Liver (tissue), 8 donors: ENCODE measurements at regions not wholly inside any gene's neighbourhood (a gene's known extent, or its start where the extent isn't known, plus 50 kb on each side); places are given as distances from the start of the nearest gene placed in this dataset.

Experiments used
- DNase-seq: peaks from one replicate; pipeline ENCODE4 v3.0.0-alpha.2; 2017; ENCODE audit warnings: low spot score
- H3K27ac ChIP-seq, 2 donors: one replicate each; pipeline ENCODE4 v1.7.0; 2013; ENCODE audit warnings: inconsistent platforms in 2 of 2, low read length in 2 of 2, control low read depth in 1 of 2, low read depth in 1 of 2, mild to moderate bottlenecking in 1 of 2
- H3K27me3 ChIP-seq, 4 donors: one replicate each; pipeline versions ENCODE4 v1.6.1 to v1.7.0; 2013; ENCODE audit warnings: low read length in 3 of 4, inconsistent platforms in 1 of 4, mild to moderate bottlenecking in 1 of 4, moderate library complexity in 1 of 4; ENCODE audit not compliant: control insufficient read depth in 4 of 4, insufficient read depth in 4 of 4
- H3K36me3 ChIP-seq, 4 donors: one replicate each; pipeline versions ENCODE4 v1.6.1 to v1.7.0; 2013; ENCODE audit warnings: low read length in 3 of 4, mild to moderate bottlenecking in 3 of 4, low read depth in 1 of 4, moderate library complexity in 1 of 4; ENCODE audit not compliant: control insufficient read depth in 4 of 4, insufficient read depth in 3 of 4
- H3K4me1 ChIP-seq, 4 donors: one replicate each; pipeline versions ENCODE4 v1.6.1 to v1.7.0; 2013; ENCODE audit warnings: low read length in 3 of 4, mild to moderate bottlenecking in 3 of 4, moderate library complexity in 1 of 4; ENCODE audit not compliant: control insufficient read depth in 4 of 4, insufficient read depth in 4 of 4
- H3K4me3 ChIP-seq, 3 donors: one replicate each; pipeline versions ENCODE4 v1.6.1 to v1.7.0; 2013; ENCODE audit warnings: low read length in 3 of 3, control low read depth in 1 of 3, low read depth in 1 of 3, mild to moderate bottlenecking in 1 of 3
- H3K9ac ChIP-seq, 2 donors: one replicate each; pipeline ENCODE4 v1.7.0; 2013; ENCODE audit warnings: low read length in 2 of 2, mild to moderate bottlenecking in 2 of 2, moderate library complexity in 2 of 2, control low read depth in 1 of 2, low read depth in 1 of 2
- H3K9me3 ChIP-seq, 4 donors: one replicate each; pipeline versions ENCODE4 v1.6.1 to v1.7.0; 2013; ENCODE audit warnings: low read length in 3 of 4; ENCODE audit not compliant: control insufficient read depth in 4 of 4
- CTCF ChIP-seq: fragments of 150-350 bp; IDR thresholded peaks from 2 replicates; pipeline ENCODE4 v1.5.1; 2017; ENCODE audit warnings: improper control_type of control experiment, low read depth, low read length; ENCODE audit not compliant: missing input control
- FOXA1 ChIP-seq: IDR thresholded peaks from 2 replicates; pipeline ENCODE4 v1.6.1; 2016; ENCODE audit warnings: antibody characterized with exemption
- FOXA2 ChIP-seq: IDR thresholded peaks from 2 replicates; pipeline ENCODE4 v1.6.1; 2016; ENCODE audit warnings: antibody characterized with exemption
- GABPA ChIP-seq, 2 donors: IDR thresholded peaks in 1 of 2; conservative IDR thresholded peaks in 1 of 2; 2 replicates each; pipeline ENCODE4 v1.6.1; 2016; ENCODE audit warnings: antibody characterized with exemption in 2 of 2, mild to moderate bottlenecking in 1 of 2, moderate library complexity in 1 of 2
- HNF4G ChIP-seq: IDR thresholded peaks from 2 replicates; pipeline ENCODE4 v1.6.1; 2016; ENCODE audit warnings: antibody characterized with exemption
- JUND ChIP-seq, 2 donors: IDR thresholded peaks; 2 replicates each; pipeline ENCODE4 v1.6.1; 2016; ENCODE audit warnings: antibody characterized with exemption in 2 of 2
- NR2F2 ChIP-seq: IDR thresholded peaks from 2 replicates; pipeline ENCODE4 v1.6.1; 2016; ENCODE audit warnings: antibody characterized with exemption
- REST ChIP-seq: IDR thresholded peaks from 2 replicates; pipeline ENCODE4 v1.6.1; 2016; ENCODE audit warnings: antibody characterized with exemption, mild to moderate bottlenecking
- RXRA ChIP-seq, 2 donors: IDR thresholded peaks; 2 replicates each; pipeline ENCODE4 v1.6.1; 2017 to 2018; ENCODE audit warnings: antibody characterized with exemption in 2 of 2, mild to moderate bottlenecking in 1 of 2
- SP1 ChIP-seq: IDR thresholded peaks from 2 replicates; pipeline ENCODE4 v1.6.1; 2018; ENCODE audit warnings: antibody characterized with exemption, mild to moderate bottlenecking
- YY1 ChIP-seq: IDR thresholded peaks from 2 replicates; pipeline ENCODE4 v1.6.1; 2016; ENCODE audit warnings: antibody characterized with exemption, mild to moderate bottlenecking
- WGBS: extraction: QIAGEN DNeasy Blood & Tissue Kit; methylation state at CpG from one replicate; pipeline ENCODE4 v1.1.7; 2013; 5-methylcytosine and 5-hydroxymethylcytosine counted together
- TF ChIP-seq, protein P1 (sequence below): IDR thresholded peaks from 2 replicates; pipeline ENCODE4 v1.6.1; 2016; ENCODE audit warnings: antibody characterized with exemption
- donor health status: healthy.
- donor health status: healthy.
- donor health status: healthy.
- donor health status: healthy.
- donor health status: healthy.

DNA sequence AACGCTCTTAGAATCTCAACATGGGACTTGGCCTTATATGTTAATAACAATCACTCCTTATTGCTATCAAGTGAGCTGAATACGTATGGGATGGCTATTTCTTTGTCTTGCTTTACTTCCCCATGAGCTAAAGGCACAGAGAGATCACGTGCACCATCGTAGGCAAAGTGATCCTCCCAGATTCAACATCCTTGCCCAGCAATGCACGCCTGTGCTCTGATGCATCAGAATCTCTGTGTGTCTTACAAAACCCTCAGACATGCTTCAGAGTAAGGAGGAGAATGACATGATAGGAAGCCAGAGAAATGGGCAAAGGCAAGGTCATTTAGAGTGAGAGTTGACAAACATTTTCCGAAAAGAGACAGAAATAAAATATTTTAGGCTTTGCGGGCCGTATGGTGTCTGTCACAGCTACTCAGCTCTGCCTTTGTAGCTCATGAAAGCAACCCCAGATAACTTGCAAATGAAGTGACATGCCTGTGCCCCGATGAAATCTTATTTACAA lies 277.6 kb upstream of the CDH4 start:
- Histone ChIP-seq H3K27ac (no peak overlapping the region), H3K9me3 (peaks cover 0 to 7% (median under 1%) of the 10 kb centered on the region in 4 donors), H3K9ac (no peak overlapping the region), H3K36me3 (no peaks in the 10 kb centered on the region), H3K4me1 (no peaks in the 10 kb centered on the region), H3K27me3 (peaks cover 0 to 6% (median 2%) of the 10 kb centered on the region in 4 donors), H3K4me3 (no peak overlapping the region)
- no peak for DNase-seq
- TF ChIP-seq FOXA2 = no peak
- TF ChIP-seq, protein P1, sequence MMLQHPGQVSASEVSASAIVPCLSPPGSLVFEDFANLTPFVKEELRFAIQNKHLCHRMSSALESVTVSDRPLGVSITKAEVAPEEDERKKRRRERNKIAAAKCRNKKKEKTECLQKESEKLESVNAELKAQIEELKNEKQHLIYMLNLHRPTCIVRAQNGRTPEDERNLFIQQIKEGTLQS = no peak
- TF ChIP-seq RXRA (IDR thresholded peaks at IDR 0.05) = no peak
- no peak for TF ChIP-seq REST
- TF ChIP-seq JUND (IDR thresholded peaks at IDR 0.05) = no peak
- no peak for TF ChIP-seq GABPA (IDR thresholded peaks at IDR 0.05 in 1 of 2, conservative IDR thresholded peaks at IDR 0.05 in 1 of 2)
- 69% methylated on average over 9 of the region's 9 CpGs for WGBS

DNA sequence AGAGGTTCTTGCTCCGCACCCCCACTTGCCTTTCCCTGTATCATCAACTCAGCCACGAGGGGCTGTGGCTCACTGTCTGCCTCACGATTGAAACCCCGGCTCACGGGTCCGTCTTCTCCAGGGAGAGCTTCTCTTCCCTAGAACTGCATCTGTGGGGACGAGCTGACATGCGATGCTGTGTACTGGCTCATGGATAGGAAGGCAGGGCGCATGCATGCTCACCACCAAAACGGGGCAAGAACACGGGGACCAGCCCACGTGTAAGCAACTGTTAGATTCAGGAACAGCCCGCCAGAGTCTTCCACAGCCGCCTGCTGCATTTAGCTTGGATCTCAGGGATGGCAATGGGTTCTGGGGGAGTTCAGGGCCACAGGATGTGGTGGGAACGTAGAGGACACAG lies 275.9 kb upstream of the CDH4 start:
- H3K9me3 ChIP-seq = peaks cover 0 to 11% (median 5%) of the 10 kb centered on the region in 4 donors
- H3K27me3 ChIP-seq = peaks cover 0 to 6% (median 1%) of the 10 kb centered on the region in 4 donors
- no peak overlapping the region for H3K4me3 ChIP-seq
- DNase-seq = no peak
- no peak overlapping the region for H3K9ac ChIP-seq
- WGBS = 82% methylated on average over 15 of the region's 15 CpGs
- H3K36me3 ChIP-seq = no peaks in the 10 kb centered on the region
- no peak overlapping the region for H3K27ac ChIP-seq
- TF ChIP-seq NR2F2 (no peak), YY1 (no peak), HNF4G (no peak), FOXA1 (no peak), CTCF (no peak), RXRA (IDR thresholded peaks at IDR 0.05) (no peak), REST (no peak), SP1 (no peak), GABPA (IDR thresholded peaks at IDR 0.05 in 1 of 2, conservative IDR thresholded peaks at IDR 0.05 in 1 of 2) (no peak)
- H3K4me1 ChIP-seq = no peaks in the 10 kb centered on the region
